VCaP (cell line): ENCODE measurements at regions not wholly inside any gene's neighbourhood (a gene's known extent, or its start where the extent isn't known, plus 50 kb on each side); places are given as distances from the start of the nearest gene placed in this dataset.

Experiments
- H3K27ac ChIP-seq: fragments of 450-650 bp; 2 replicates; pipeline ENCODE4 v1.5.1; 2017
- TF ChIP-seq, protein P1 (sequence below): fragments of 450-650 bp; conservative IDR thresholded peaks from 2 replicates; pipeline ENCODE4 v1.5.1; 2017; ENCODE audit warnings: mild to moderate bottlenecking, moderate library complexity

DNA sequence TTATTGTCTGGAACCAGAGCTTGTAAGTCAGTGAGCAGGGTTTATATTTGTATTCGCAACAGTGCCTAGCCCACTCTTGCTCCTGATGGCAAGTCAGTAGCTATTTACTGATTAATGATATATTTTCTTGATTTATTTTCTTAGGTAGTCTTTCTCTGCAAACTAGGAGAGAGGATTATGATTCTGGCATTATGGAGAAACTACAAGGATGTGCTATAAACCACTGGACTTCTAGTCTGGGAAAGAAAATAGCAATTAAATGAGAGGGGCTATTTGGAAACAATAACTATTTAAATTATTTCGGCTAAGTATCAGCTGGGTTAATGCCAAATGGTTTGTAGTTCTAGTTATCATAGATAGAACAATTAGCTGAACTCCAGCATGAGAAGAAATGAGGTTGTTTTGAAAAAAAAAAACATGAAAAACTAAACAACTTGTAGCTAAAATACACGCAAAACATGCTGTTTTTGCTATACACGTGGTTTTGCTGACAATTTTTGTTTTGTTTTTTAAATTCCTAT lies 304.9 kb upstream of the TCF21 start:
- H3K27ac ChIP-seq, result no peak overlapping the region
- TF ChIP-seq, protein P1, sequence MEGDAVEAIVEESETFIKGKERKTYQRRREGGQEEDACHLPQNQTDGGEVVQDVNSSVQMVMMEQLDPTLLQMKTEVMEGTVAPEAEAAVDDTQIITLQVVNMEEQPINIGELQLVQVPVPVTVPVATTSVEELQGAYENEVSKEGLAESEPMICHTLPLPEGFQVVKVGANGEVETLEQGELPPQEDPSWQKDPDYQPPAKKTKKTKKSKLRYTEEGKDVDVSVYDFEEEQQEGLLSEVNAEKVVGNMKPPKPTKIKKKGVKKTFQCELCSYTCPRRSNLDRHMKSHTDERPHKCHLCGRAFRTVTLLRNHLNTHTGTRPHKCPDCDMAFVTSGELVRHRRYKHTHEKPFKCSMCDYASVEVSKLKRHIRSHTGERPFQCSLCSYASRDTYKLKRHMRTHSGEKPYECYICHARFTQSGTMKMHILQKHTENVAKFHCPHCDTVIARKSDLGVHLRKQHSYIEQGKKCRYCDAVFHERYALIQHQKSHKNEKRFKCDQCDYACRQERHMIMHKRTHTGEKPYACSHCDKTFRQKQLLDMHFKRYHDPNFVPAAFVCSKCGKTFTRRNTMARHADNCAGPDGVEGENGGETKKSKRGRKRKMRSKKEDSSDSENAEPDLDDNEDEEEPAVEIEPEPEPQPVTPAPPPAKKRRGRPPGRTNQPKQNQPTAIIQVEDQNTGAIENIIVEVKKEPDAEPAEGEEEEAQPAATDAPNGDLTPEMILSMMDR, result no peak

DNA sequence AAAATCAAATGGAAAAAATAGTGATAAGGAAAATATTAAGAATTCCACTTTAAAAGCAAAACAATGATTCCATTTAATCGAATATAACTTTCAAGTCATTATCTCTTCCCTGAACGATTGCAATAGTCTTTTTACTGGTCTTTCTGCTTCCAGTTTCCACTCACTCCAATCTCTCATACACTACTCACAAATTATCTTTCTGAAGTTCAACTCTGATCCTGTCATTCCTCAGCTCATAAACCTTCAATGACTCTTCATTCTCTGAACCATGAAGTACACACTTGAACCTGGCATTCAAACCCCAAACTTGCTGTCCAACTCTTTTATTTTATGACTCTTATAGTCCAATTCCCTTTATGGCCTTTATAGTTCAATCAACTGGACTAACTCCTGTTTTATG lies 304.1 kb upstream of the TCF21 start:
- H3K27ac ChIP-seq, result no peak overlapping the region
- TF ChIP-seq, protein P1, result no peak

DNA sequence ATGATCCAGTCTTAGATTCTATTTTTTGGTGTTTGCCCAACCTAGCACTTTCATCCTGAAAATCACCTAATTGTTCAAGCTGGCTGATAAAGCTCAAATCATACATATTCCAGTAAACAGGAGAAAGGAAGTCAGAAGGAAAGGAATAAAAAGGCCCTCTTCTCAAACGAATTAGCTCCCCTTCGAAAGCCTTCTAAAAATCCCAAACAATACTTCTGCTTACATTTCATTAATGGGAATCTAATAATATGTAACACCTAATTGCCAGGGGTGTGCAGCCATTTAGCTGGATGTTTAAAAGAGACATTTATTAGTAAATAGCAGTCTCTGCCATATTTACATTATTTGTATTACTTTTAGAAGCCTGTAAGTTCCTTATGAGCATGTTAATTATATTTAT lies 302.9 kb upstream of the TCF21 start:
- TF ChIP-seq, protein P1, result no peak
- no peak overlapping the region for H3K27ac ChIP-seq

DNA sequence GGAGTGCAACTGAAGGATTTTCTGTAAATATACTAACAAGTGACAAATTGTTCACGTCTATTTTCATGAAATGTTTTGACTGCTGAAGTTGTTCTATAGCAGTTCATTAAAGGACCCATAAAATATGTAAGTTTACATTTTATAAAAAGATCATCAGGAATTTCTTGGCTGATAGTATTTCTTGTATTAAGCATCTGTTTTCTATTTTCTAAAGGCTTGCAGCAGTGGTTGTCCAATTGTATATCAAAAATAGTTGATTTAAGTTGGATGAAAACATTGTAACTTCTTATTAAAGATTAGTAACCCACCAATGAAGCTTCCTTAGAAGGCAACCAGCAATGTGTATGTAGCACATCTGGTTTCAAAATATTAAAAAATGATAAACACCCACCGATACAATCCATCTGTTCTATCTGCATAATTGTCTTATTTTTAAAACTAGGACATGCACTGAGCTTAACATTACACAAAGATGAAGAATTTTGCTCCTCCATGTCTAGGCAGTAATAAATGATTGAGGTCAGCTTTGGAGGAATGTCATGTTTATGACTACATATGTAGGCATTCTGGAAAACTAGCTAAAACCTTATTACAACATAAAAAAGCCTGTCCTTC lies 301.3 kb upstream of the TCF21 start:
- H3K27ac ChIP-seq, result no peak overlapping the region
- TF ChIP-seq, protein P1, result no peak

DNA sequence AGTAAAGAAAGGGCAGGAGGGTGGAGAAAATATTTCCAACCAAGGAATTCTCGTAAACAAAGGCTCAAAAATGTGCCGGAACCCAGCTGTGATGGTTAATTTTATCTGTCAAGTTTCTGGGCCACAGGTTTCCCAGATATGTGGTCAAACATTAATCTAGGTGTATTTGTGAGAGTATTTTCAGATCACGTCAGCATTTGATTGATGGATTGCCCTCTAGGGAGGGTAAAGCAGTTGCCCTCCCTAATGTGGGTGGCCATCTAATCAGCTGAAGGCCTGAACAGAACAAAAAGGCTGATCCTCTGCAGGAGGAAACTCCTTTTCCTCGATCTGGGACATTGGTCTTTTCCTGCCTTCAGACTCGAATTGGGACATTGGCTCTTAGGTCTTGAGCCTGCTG lies 298.7 kb upstream of the TCF21 start:
- H3K27ac ChIP-seq, result no peak overlapping the region
- TF ChIP-seq, protein P1, result no peak

DNA sequence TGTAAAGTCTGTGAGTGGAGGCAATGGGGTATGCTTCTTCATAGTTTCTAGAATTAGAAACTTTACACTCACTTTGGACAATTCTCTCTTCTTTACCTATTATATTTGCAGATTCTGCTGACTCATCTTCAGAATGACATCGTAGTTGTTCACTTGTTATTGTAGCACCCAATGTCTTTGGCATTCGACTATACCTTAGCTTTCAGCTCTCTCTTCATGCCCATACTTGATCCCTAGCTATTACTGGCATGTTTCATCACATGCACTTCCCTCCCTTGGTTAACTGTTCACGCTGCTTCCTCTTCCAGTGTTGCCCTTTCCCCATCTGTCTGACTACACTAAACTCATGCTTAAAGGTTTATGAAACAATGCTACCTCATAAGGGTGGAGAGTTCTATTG lies 298.1 kb upstream of the TCF21 start:
- TF ChIP-seq, protein P1, result no peak
- H3K27ac ChIP-seq, result no peak overlapping the region

DNA sequence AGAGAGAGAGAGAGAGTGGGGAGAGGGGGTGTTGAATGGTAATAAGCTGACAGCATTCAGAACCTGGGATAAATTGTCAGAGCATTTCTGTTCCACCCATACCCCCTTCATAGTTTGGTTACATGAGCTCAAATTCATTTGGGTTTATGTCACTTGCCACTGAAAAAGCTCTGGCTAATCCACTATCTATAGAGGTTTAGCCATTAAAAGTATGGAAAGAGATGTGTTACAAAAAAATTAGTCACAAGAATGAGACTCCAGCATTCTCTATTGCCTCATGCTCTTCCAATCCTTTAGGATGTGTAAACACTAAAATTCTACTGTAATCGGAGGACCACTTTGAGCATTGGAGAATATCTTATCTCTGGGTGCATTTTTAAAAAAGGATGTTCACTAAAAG lies 297.6 kb upstream of the TCF21 start:
- TF ChIP-seq, protein P1, result no peak
- H3K27ac ChIP-seq, result no peak overlapping the region
